Smooth muscle cell (in vitro differentiated cells): ENCODE measurements at regions not wholly inside any gene's neighbourhood (a gene's known extent, or its start where the extent isn't known, plus 50 kb on each side); places are given as distances from the start of the nearest gene placed in this dataset. TPM values are rescaled to one million over a fixed set of nuclear protein-coding genes. Genes with fewer than 3 reads are reported as not detected.

Source experiments
- DNase-seq: peaks from one replicate; lab custom pipeline; 2025; ENCODE audit not compliant: unreplicated experiment; lab: John Stamatoyannopoulos, UW
- H2AFZ ChIP-seq: fragments of 200-600 bp; sonication (generic); 2 replicates; pipeline ENCODE4 v1.6.0; 2016; ENCODE audit warnings: antibody characterized with exemption, low read depth, mild to moderate bottlenecking
- H3F3A ChIP-seq: fragments of 200-600 bp; sonication (generic); 2 replicates; pipeline ENCODE4 v1.6.0; 2017; ENCODE audit warnings: antibody characterized with exemption, low read depth
- H3K27ac ChIP-seq: fragments of 200-600 bp; sonication (generic); 2 replicates; pipeline ENCODE4 v1.5.1; 2016; ENCODE audit warnings: low read depth, mild to moderate bottlenecking
- H3K27me3 ChIP-seq: fragments of 200-600 bp; sonication (generic); 2 replicates; pipeline ENCODE4 v1.6.1; 2016; ENCODE audit warnings: low read depth, mild to moderate bottlenecking
- H3K36me3 ChIP-seq: fragments of 200-600 bp; sonication (generic); 2 replicates; pipeline ENCODE4 v1.5.1; 2016; ENCODE audit warnings: low read depth
- H3K4me1 ChIP-seq: fragments of 200-600 bp; sonication (generic); 2 replicates; pipeline ENCODE4 v1.5.1; 2016; ENCODE audit warnings: low read depth
- H3K4me2 ChIP-seq: fragments of 200-600 bp; sonication (generic); 2 replicates; pipeline ENCODE4 v1.6.0; 2016; ENCODE audit warnings: mild to moderate bottlenecking
- H3K4me3 ChIP-seq: fragments of 200-600 bp; sonication (generic); 2 replicates; pipeline ENCODE4 v1.5.1; 2016; ENCODE audit warnings: mild to moderate bottlenecking
- H3K79me2 ChIP-seq: fragments of 200-600 bp; sonication (generic); 2 replicates; pipeline ENCODE4 v1.6.0; 2016; ENCODE audit warnings: low read depth, mild to moderate bottlenecking
- H3K9ac ChIP-seq: fragments of 200-600 bp; sonication (generic); 2 replicates; pipeline ENCODE4 v1.6.0; 2016; ENCODE audit warnings: low read depth
- H3K9me3 ChIP-seq: fragments of 200-600 bp; sonication (generic); replicated peaks from 2 replicates; pipeline ENCODE4 v1.5.1; 2016; ENCODE audit warnings: low read depth
- H4K20me1 ChIP-seq: fragments of 200-600 bp; sonication (generic); 2 replicates; pipeline ENCODE4 v1.6.0; 2016; ENCODE audit warnings: low read depth
- CTCF ChIP-seq: fragments of 200-600 bp; sonication (generic); IDR thresholded peaks from 2 replicates; pipeline ENCODE4 v1.5.1; 2017; ENCODE audit warnings: borderline replicate concordance, mild to moderate bottlenecking, antibody characterized with exemption; ENCODE audit not compliant: insufficient read depth, poor library complexity, severe bottlenecking
- WGBS: methylation state at CpG from one replicate; pipeline ENCODE4 v1.1.7; 2016; ENCODE audit warnings: low lambda C conversion rate; 5-methylcytosine and 5-hydroxymethylcytosine counted together
- small RNA-seq: library from RNA; depleted of rRNA; stranded (forward); fragments of <200 nt; gene quantifications from one replicate; pipeline ENCODE3, GENCODE V24; 2014

- Histone ChIP-seq H3K36me3 (no peaks in the 10 kb centered on the region), H3K79me2 (no peaks in the 10 kb centered on the region), H3K9ac (no peak overlapping the region), H2AFZ (no peak overlapping the region), H4K20me1 (no peaks in the 10 kb centered on the region), H3K27ac (no peak overlapping the region), H3K9me3 (no peaks in the 10 kb centered on the region), H3K27me3 (no peaks in the 10 kb centered on the region), H3K4me1 (no peaks in the 10 kb centered on the region), H3K4me3 (no peak overlapping the region), H3F3A (no peaks in the 10 kb centered on the region), H3K4me2 (no peak overlapping the region)
- DNase-seq = no peak
- 88% methylated on average over 3 of the region's 3 CpGs for WGBS
- TF ChIP-seq CTCF = no peak
Observed at GRCh38 chrX:144379156-144379555, 495.3 kb downstream of the UBE2NL start.

GRCh38 chrX:144388738-144389137 is 504.9 kb downstream of the UBE2NL start:
- Histone ChIP-seq H3K9me3 (no peaks in the 10 kb centered on the region), H3K36me3 (no peaks in the 10 kb centered on the region), H3K27me3 (no peaks in the 10 kb centered on the region), H3K4me2 (no peak overlapping the region), H4K20me1 (no peaks in the 10 kb centered on the region), H3K4me3 (no peak overlapping the region), H2AFZ (no peak overlapping the region), H3K9ac (no peak overlapping the region), H3F3A (no peaks in the 10 kb centered on the region), H3K79me2 (no peaks in the 10 kb centered on the region), H3K27ac (no peak overlapping the region), H3K4me1 (no peaks in the 10 kb centered on the region)
- TF ChIP-seq CTCF = no peak
- DNase-seq = no peak
- 57% methylated on average over 1 of the region's 1 CpG for WGBS

Small RNA genes in the stretch of these regions (small RNA-seq; reads per million reads assigned to genes)
- not detected for gene AC234064.1
